ENCODE measurements at regions not wholly inside any gene's neighbourhood (a gene's known extent, or its start where the extent isn't known, plus 50 kb on each side); places are given as distances from the start of the nearest gene placed in this dataset.

- no peaks in the 10 kb centered on the region for H3K27me3 ChIP-seq (ENCODE audit: insufficient read depth, low read depth, low read length)
- H3K4me3 ChIP-seq (ENCODE audit: low read length), result no peak overlapping the region
- no peaks in the 10 kb centered on the region for H3K79me2 ChIP-seq (replicated peaks; ENCODE audit: insufficient read depth, low read length)
- H2AFZ ChIP-seq (ENCODE audit: low read depth, low read length), result no peak overlapping the region
- no peaks in the 10 kb centered on the region for H4K20me1 ChIP-seq (ENCODE audit: insufficient read depth)
- no peaks in the 10 kb centered on the region for H3K36me3 ChIP-seq (ENCODE audit: insufficient read depth, low read length)
- H3K9me2 ChIP-seq (ENCODE audit: insufficient read depth, low read length), result no peaks in the 10 kb centered on the region
- no peak overlapping the region for H3K4me2 ChIP-seq (ENCODE audit: low read length)
- no peaks in the 10 kb centered on the region for H3K9me3 ChIP-seq (ENCODE audit: low read length)
- TF ChIP-seq SMC3 (conservative IDR thresholded peaks at IDR 0.05; ENCODE audit: poor library complexity) (no peak), EZH2 (IDR thresholded peaks at IDR 0.05; ENCODE audit: borderline replicate concordance, insufficient read depth, low read length, poor library complexity, severe bottlenecking) (no peak), MXI1 (conservative IDR thresholded peaks at IDR 0.05; ENCODE audit: poor library complexity, severe bottlenecking) (no peak), RAD21 (conservative IDR thresholded peaks at IDR 0.05) (no peak), POLR2AphosphoS5 (IDR thresholded peaks at IDR 0.05) (no peak), EP300 (conservative IDR thresholded peaks at IDR 0.05; ENCODE audit: poor library complexity, severe bottlenecking) (no peak), TAF1 (IDR thresholded peaks at IDR 0.05; ENCODE audit: low read depth) (no peak), REST (IDR thresholded peaks at IDR 0.05; ENCODE audit: borderline replicate concordance) (no peak), CTCF (IDR thresholded peaks at IDR 0.05; ENCODE audit: poor library complexity, severe bottlenecking) (no peak)
- H3K27ac ChIP-seq (ENCODE audit: low read length), result no peak overlapping the region
- H3F3A ChIP-seq (ENCODE audit: insufficient read depth, low read length, poor library complexity, severe bottlenecking), result no peaks in the 10 kb centered on the region
- no peak overlapping the region for H3K9ac ChIP-seq (ENCODE audit: low read length)
Observed at GRCh38 chr3:63070476-63070810, 195.2 kb upstream of the CADPS start.

- H3K79me2 ChIP-seq (replicated peaks; ENCODE audit: insufficient read depth, low read length), result no peaks in the 10 kb centered on the region
Observed at GRCh38 chr3:63076357-63076756, 201.1 kb upstream of the CADPS start.

More at GRCh38 chr3:63076357-63076756, 201.1 kb upstream of the CADPS start:
- Histone ChIP-seq H3K9me3 (ENCODE audit: low read length) (no peaks in the 10 kb centered on the region), H3F3A (ENCODE audit: insufficient read depth, low read length, poor library complexity, severe bottlenecking) (no peaks in the 10 kb centered on the region), H2AFZ (ENCODE audit: low read depth, low read length) (no peak overlapping the region), H3K4me3 (ENCODE audit: low read length) (no peak overlapping the region), H3K27ac (ENCODE audit: low read length) (no peak overlapping the region), H3K9ac (ENCODE audit: low read length) (no peak overlapping the region), H3K36me3 (ENCODE audit: insufficient read depth, low read length) (no peaks in the 10 kb centered on the region), H3K27me3 (ENCODE audit: insufficient read depth, low read depth, low read length) (no peaks in the 10 kb centered on the region), H4K20me1 (ENCODE audit: insufficient read depth) (no peaks in the 10 kb centered on the region), H3K9me2 (ENCODE audit: insufficient read depth, low read length) (no peaks in the 10 kb centered on the region), H3K4me2 (ENCODE audit: low read length) (no peak overlapping the region)
- TF ChIP-seq RAD21 (conservative IDR thresholded peaks at IDR 0.05), result no peak
- TF ChIP-seq EP300 (conservative IDR thresholded peaks at IDR 0.05; ENCODE audit: poor library complexity, severe bottlenecking), result no peak
- TF ChIP-seq REST (IDR thresholded peaks at IDR 0.05; ENCODE audit: borderline replicate concordance), result no peak
- TF ChIP-seq SMC3 (conservative IDR thresholded peaks at IDR 0.05; ENCODE audit: poor library complexity), result no peak
- no peak for TF ChIP-seq POLR2AphosphoS5 (IDR thresholded peaks at IDR 0.05)
- TF ChIP-seq TAF1 (IDR thresholded peaks at IDR 0.05; ENCODE audit: low read depth), result no peak

Data from neural cell (in vitro differentiated cells).